Osteocyte (in vitro differentiated cells): ENCODE measurements at regions not wholly inside any gene's neighbourhood (a gene's known extent, or its start where the extent isn't known, plus 50 kb on each side); places are given as distances from the start of the nearest gene placed in this dataset.

Source experiments
- DNase-seq: peaks from one replicate; pipeline ENCODE4 v3.0.0; 2021; ENCODE audit warnings: mixed read lengths; ENCODE audit not compliant: unreplicated experiment; ENCODE audit errors: extremely low spot score
- H3K27ac Mint-ChIP-seq: one replicate; pipeline ENCODE4 v1.8.0; 2021; ENCODE audit warnings: mild to moderate bottlenecking, mixed read lengths; ENCODE audit not compliant: unreplicated experiment
- H3K27me3 Mint-ChIP-seq: one replicate; pipeline ENCODE4 v1.8.0; 2021; ENCODE audit warnings: mixed read lengths; ENCODE audit not compliant: unreplicated experiment
- H3K36me3 Mint-ChIP-seq: one replicate; pipeline ENCODE4 v1.8.0; 2021; ENCODE audit warnings: mixed read lengths; ENCODE audit not compliant: unreplicated experiment
- H3K4me1 Mint-ChIP-seq: one replicate; pipeline ENCODE4 v1.8.0; 2021; ENCODE audit warnings: mixed read lengths; ENCODE audit not compliant: unreplicated experiment
- H3K4me3 Mint-ChIP-seq: one replicate; pipeline ENCODE4 v1.8.0; 2021; ENCODE audit warnings: mild to moderate bottlenecking, moderate library complexity, mixed read lengths; ENCODE audit not compliant: unreplicated experiment
- H3K9me3 Mint-ChIP-seq: one replicate; pipeline ENCODE4 v1.8.0; 2021; ENCODE audit warnings: mixed read lengths; ENCODE audit not compliant: unreplicated experiment
- CTCF ChIP-seq: fragments of 200-600 bp; sonication (generic); IDR thresholded peaks from 2 replicates; pipeline ENCODE4 v1.5.0; 2021; ENCODE audit warnings: antibody characterized with exemption, mild to moderate bottlenecking, moderate library complexity

GRCh38 chr1:193552274-193552673 lies 365.9 kb upstream of the B3GALT2 start:
- Mint-ChIP-seq H3K4me3 (no peak overlapping the region), H3K4me1 (no peaks in the 10 kb centered on the region), H3K36me3 (no peaks in the 10 kb centered on the region), H3K27ac (no peak overlapping the region), H3K9me3 (no peaks in the 10 kb centered on the region), H3K27me3 (no peaks in the 10 kb centered on the region)
- TF ChIP-seq CTCF, result no peak
- no peak for DNase-seq

GRCh38 chr1:193549081-193549480 lies 362.7 kb upstream of the B3GALT2 start:
- TF ChIP-seq CTCF, result no peak
- Mint-ChIP-seq H3K4me1 (peaks cover 4% of the 10 kb centered on the region), H3K9me3 (peaks cover under 1% of the 10 kb centered on the region), H3K27me3 (no peaks in the 10 kb centered on the region), H3K4me3 (no peak overlapping the region), H3K36me3 (no peaks in the 10 kb centered on the region), H3K27ac (no peak overlapping the region)
- no peak for DNase-seq

- no peak for TF ChIP-seq CTCF
- Mint-ChIP-seq H3K27me3 (no peaks in the 10 kb centered on the region), H3K9me3 (peaks cover 8% of the 10 kb centered on the region), H3K4me1 (peaks cover 8% of the 10 kb centered on the region), H3K27ac (no peak overlapping the region), H3K4me3 (no peak overlapping the region), H3K36me3 (no peaks in the 10 kb centered on the region)
- no peak for DNase-seq
Measured at GRCh38 chr1:193545171-193545570, 358.8 kb upstream of the B3GALT2 start.

- no peak for DNase-seq
- Mint-ChIP-seq H3K9me3 (peaks cover 8% of the 10 kb centered on the region), H3K36me3 (no peaks in the 10 kb centered on the region), H3K4me3 (no peak overlapping the region), H3K27ac (no peak overlapping the region), H3K27me3 (no peaks in the 10 kb centered on the region), H3K4me1 (peaks cover 8% of the 10 kb centered on the region)
- no peak for TF ChIP-seq CTCF
Measured at GRCh38 chr1:193543259-193543658, 356.8 kb upstream of the B3GALT2 start.

GRCh38 chr1:193542690-193543089 lies 356.3 kb upstream of the B3GALT2 start:
- Mint-ChIP-seq H3K4me3 (no peak overlapping the region), H3K27ac (no peak overlapping the region), H3K9me3 (peaks cover 8% of the 10 kb centered on the region), H3K27me3 (no peaks in the 10 kb centered on the region), H3K36me3 (no peaks in the 10 kb centered on the region), H3K4me1 (peaks cover 8% of the 10 kb centered on the region)
- no peak for DNase-seq
- TF ChIP-seq CTCF, result no peak
